GM19372 (cell line): ENCODE measurements at regions not wholly inside any gene's neighbourhood (a gene's known extent, or its start where the extent isn't known, plus 50 kb on each side); places are given as distances from the start of the nearest gene placed in this dataset.

Source experiments
- ATAC-seq: cut with Tn5 transposase; IDR thresholded peaks from one replicate; pipeline ENCODE4 v1.9.1; 2021; ENCODE audit warnings: mild to moderate bottlenecking, low read depth, moderate library complexity; ENCODE audit not compliant: unreplicated experiment

- no peak for ATAC-seq
Measured at GRCh38 chr5:166942948-166943347, 1348.5 kb upstream of the WWC1 start.

- ATAC-seq: no peak
Measured at GRCh38 chr5:166947045-166947444, 1344.4 kb upstream of the WWC1 start.

GRCh38 chr5:166948679-166949078 is 1342.8 kb upstream of the WWC1 start:
- ATAC-seq: no peak

GRCh38 chr5:166952048-166952447 is 1339.4 kb upstream of the WWC1 start:
- ATAC-seq: no peak

GRCh38 chr5:166957782-166958181 is 1333.7 kb upstream of the WWC1 start:
- ATAC-seq: no peak

GRCh38 chr5:166959766-166960165 is 1331.7 kb upstream of the WWC1 start:
- no peak for ATAC-seq

GRCh38 chr5:166961028-166961427 is 1330.4 kb upstream of the WWC1 start:
- ATAC-seq: no peak

- ATAC-seq: no peak
Measured at GRCh38 chr5:166961913-166962312, 1329.5 kb upstream of the WWC1 start.

- no peak for ATAC-seq
Measured at GRCh38 chr5:166962461-166962860, 1329.0 kb upstream of the WWC1 start.

- ATAC-seq: no peak
Measured at GRCh38 chr5:166963596-166963995, 1327.8 kb upstream of the WWC1 start.

GRCh38 chr5:166977911-166978422 is 1313.5 kb upstream of the WWC1 start:
- no peak for ATAC-seq

GRCh38 chr5:166979307-166979895 is 1312.0 kb upstream of the WWC1 start:
- ATAC-seq: no peak

- no peak for ATAC-seq
Measured at GRCh38 chr5:166980666-166981065, 1310.8 kb upstream of the WWC1 start.

GRCh38 chr5:166982226-166982625 is 1309.2 kb upstream of the WWC1 start:
- ATAC-seq: no peak

- no peak for ATAC-seq
Measured at GRCh38 chr5:166991601-166992000, 1299.8 kb upstream of the WWC1 start.

- no peak for ATAC-seq
Measured at GRCh38 chr5:166992108-166992507, 1299.3 kb upstream of the WWC1 start.

- ATAC-seq: no peak
Measured at GRCh38 chr5:166992874-166993722, 1298.3 kb upstream of the WWC1 start.

- no peak for ATAC-seq
Measured at GRCh38 chr5:166994226-166994625, 1297.2 kb upstream of the WWC1 start.

- no peak for ATAC-seq
Measured at GRCh38 chr5:167001246-167001645, 1290.2 kb upstream of the WWC1 start.

GRCh38 chr5:167008705-167009104 is 1282.7 kb upstream of the WWC1 start:
- ATAC-seq: no peak

- ATAC-seq: no peak
Measured at GRCh38 chr5:167011196-167011595, 1280.2 kb upstream of the WWC1 start.
